HCT116 (cell line): ENCODE measurements at regions not wholly inside any gene's neighbourhood (a gene's known extent, or its start where the extent isn't known, plus 50 kb on each side); places are given as distances from the start of the nearest gene placed in this dataset.
A peak's percentile ranks its signal among the peaks of the same experiment; 100 is the strongest.

Experiments used
- ATAC-seq: fragments of 200-7000 bp; cut with Tn5 transposase; 2 replicates; pipeline ENCODE4 v1.9.1; 2020; ENCODE audit warnings: mild to moderate bottlenecking, moderate library complexity
- BruUV-seq: library from RNA; stranded (reverse); fragments of 400-500 nt; replicated peaks from 2 replicates; lab custom pipeline; 2021; lab: Mats Ljungman, UMichigan
- CTCF ChIA-PET: fragments of 300-600 bp; sonication (Branson Sonifier 250); formaldehyde crosslinking; loops from one replicate; lab custom pipeline; 2021; ENCODE audit warnings: antibody characterized with exemption; lab: Charles Lee
- POLR2A ChIA-PET: fragments of 300-600, 350-600 bp; sonication (Branson Sonifier 250); formaldehyde crosslinking; loops from one replicate; lab custom pipeline; 2021; ENCODE audit warnings: antibody characterized with exemption; lab: Charles Lee
- RAD21 ChIA-PET, 2 experiments: fragments of 300-600 bp; sonication (Branson Sonifier 250); formaldehyde crosslinking; loops; one replicate each; lab custom pipeline; 2023; ENCODE audit warnings: low total read pairs in 2 of 2; ENCODE audit not compliant: uncharacterized antibody in 2 of 2, unreplicated experiment in 2 of 2, low non-redundant PET in 1 of 2; lab: Charles Lee
- DNase-seq: peaks from one replicate; pipeline ENCODE4 v3.0.0-alpha.2; 2010; ENCODE audit warnings: low read depth, low spot score
- H2AFZ ChIP-seq: fragments of 200-600 bp; shearing (Covaris generic), sonication (generic); 2 replicates; pipeline ENCODE4 v1.6.1; 2017; ENCODE audit warnings: low read depth, mixed run types, mixed read lengths, antibody characterized with exemption, low read length; ENCODE audit not compliant: poor library complexity, severe bottlenecking
- H3K27ac ChIP-seq: 2 replicates; pipeline ENCODE4 v1.5.1; 2012; ENCODE audit warnings: low read depth, low read length
- H3K27me3 ChIP-seq: fragments of 200-600 bp; sonication (generic); 2 replicates; pipeline ENCODE4 v1.6.1; 2016; ENCODE audit warnings: mixed run types, low read length, mixed read lengths; ENCODE audit not compliant: insufficient read depth
- H3K36me3 ChIP-seq, 2 experiments: fragments of 200-500 bp in 1 of 2; fragments of 200-600 bp in 1 of 2; sonication (Bioruptor generic) in 1 of 2; sonication (generic) in 1 of 2; 2 replicates each; pipeline versions ENCODE4 v1.5.1 to v1.6.1; 2014 to 2016; ENCODE audit warnings: low read length in 2 of 2, inconsistent platforms in 1 of 2, mixed read lengths in 1 of 2, mixed run types in 1 of 2; ENCODE audit not compliant: insufficient read depth in 2 of 2, control insufficient read depth in 1 of 2
- H3K4me1 ChIP-seq, 2 experiments: fragments of 200-600 bp in 1 of 2; sonication (generic) in 1 of 2; 2 replicates each; pipeline versions ENCODE4 v1.5.1 to v1.6.1; 2012 to 2017; ENCODE audit warnings: low read length in 2 of 2, inconsistent platforms in 1 of 2, mild to moderate bottlenecking in 1 of 2, mixed read lengths in 1 of 2, mixed run types in 1 of 2, moderate library complexity in 1 of 2; ENCODE audit not compliant: insufficient read depth in 2 of 2, control insufficient read depth in 1 of 2
- H3K4me2 ChIP-seq: fragments of 200-600 bp; sonication (generic); 2 replicates; pipeline ENCODE4 v1.6.1; 2017; ENCODE audit warnings: mixed run types, low read length, mixed read lengths
- H3K4me3 ChIP-seq, 2 experiments: fragments of 200-600 bp in 1 of 2; sonication (generic) in 1 of 2; replicated peaks in 1 of 2; 2 replicates each; pipeline ENCODE4 v1.5.1; 2011 to 2016; ENCODE audit warnings: low read length in 2 of 2, control low read depth in 1 of 2, low read depth in 1 of 2, mild to moderate bottlenecking in 1 of 2, mixed read lengths in 1 of 2, mixed run types in 1 of 2
- H3K79me2 ChIP-seq: fragments of 200-600 bp; sonication (generic); 2 replicates; pipeline ENCODE4 v1.6.1; 2017; ENCODE audit warnings: mild to moderate bottlenecking, mixed run types, low read length, moderate library complexity, mixed read lengths; ENCODE audit not compliant: insufficient read depth
- H3K9ac ChIP-seq: fragments of 200-600 bp; sonication (generic); 2 replicates; pipeline ENCODE4 v1.6.1; 2016; ENCODE audit warnings: low read length, mixed read lengths
- H3K9me2 ChIP-seq: fragments of 200-600 bp; sonication (generic), shearing (Covaris generic); 2 replicates; pipeline ENCODE4 v1.6.1; 2017; ENCODE audit warnings: mixed run types, mild to moderate bottlenecking, moderate library complexity; ENCODE audit not compliant: insufficient read depth
- H3K9me3 ChIP-seq, 2 experiments: fragments of 200-500 bp in 1 of 2; fragments of 200-600 bp in 1 of 2; sonication (Bioruptor generic) in 1 of 2; sonication (generic) in 1 of 2; 2 replicates each; pipeline ENCODE4 v1.6.1; 2014 to 2017; ENCODE audit warnings: low read length in 2 of 2, mixed read lengths in 2 of 2, inconsistent platforms in 1 of 2, low read depth in 1 of 2, mild to moderate bottlenecking in 1 of 2, mixed run types in 1 of 2, moderate library complexity in 1 of 2; ENCODE audit not compliant: control insufficient read depth in 1 of 2, insufficient read depth in 1 of 2
- H4K20me1 ChIP-seq: fragments of 200-600 bp; sonication (generic), shearing (Covaris generic); 2 replicates; pipeline ENCODE4 v1.6.1; 2017; ENCODE audit warnings: mixed run types, mild to moderate bottlenecking, moderate library complexity; ENCODE audit not compliant: insufficient read depth
- ATF3 ChIP-seq: IDR thresholded peaks from 2 replicates; pipeline ENCODE4 v1.6.1; 2012
- CEBPB ChIP-seq: IDR thresholded peaks from 2 replicates; pipeline ENCODE4 v1.6.1; 2012; ENCODE audit warnings: low read depth
- CTCF ChIP-seq, 3 experiments: fragments of 200-600 bp in 1 of 3; sonication (generic) in 1 of 3; IDR thresholded peaks in 2 of 3; conservative IDR thresholded peaks in 1 of 3; 2 replicates each; pipeline ENCODE4 v1.5.1; 2012 to 2017; ENCODE audit warnings: low read depth in 2 of 3, low read length in 2 of 3, antibody characterized with exemption in 1 of 3, borderline replicate concordance in 1 of 3, control low read depth in 1 of 3, mild to moderate bottlenecking in 1 of 3, mixed read lengths in 1 of 3, mixed run types in 1 of 3, moderate library complexity in 1 of 3; ENCODE audit not compliant: insufficient read depth in 1 of 3
- EZH2phosphoT487 ChIP-seq: fragments of 200-600 bp; IDR thresholded peaks from 2 replicates; pipeline ENCODE4 v1.6.1; 2018; ENCODE audit warnings: antibody characterized with exemption, borderline replicate concordance
- FOSL1 ChIP-seq: IDR thresholded peaks from 2 replicates; pipeline ENCODE4 v1.6.1; 2012; ENCODE audit warnings: low read depth
- MAX ChIP-seq: IDR thresholded peaks from 2 replicates; pipeline ENCODE4 v1.6.1; 2012
- POLR2A ChIP-seq: IDR thresholded peaks from 2 replicates; pipeline ENCODE4 v1.7.0; 2011; ENCODE audit warnings: borderline replicate concordance; ENCODE audit not compliant: insufficient read depth, insufficient read length; ENCODE audit errors: extremely low read depth
- RAD21 ChIP-seq: IDR thresholded peaks from 2 replicates; pipeline ENCODE4 v1.6.1; 2012; ENCODE audit warnings: low read depth, mild to moderate bottlenecking
- SP1 ChIP-seq: IDR thresholded peaks from 2 replicates; pipeline ENCODE4 v1.6.1; 2012; ENCODE audit warnings: low read depth
- ZBTB33 ChIP-seq: IDR thresholded peaks from 2 replicates; pipeline ENCODE4 v1.6.1; 2011; ENCODE audit warnings: mild to moderate bottlenecking, low read length, moderate library complexity; ENCODE audit not compliant: insufficient replicate concordance; ENCODE audit errors: extremely low read depth
- intact Hi-C: fragments of 100-400 bp; cut with micrococcal nuclease; formaldehyde crosslinking; loops from 2 replicates; pipeline ENCODE4 v1.10.0; 2022

GRCh38 chr13:76473552-76474134, 412.6 kb downstream of the KCTD12 start:
- Histone ChIP-seq H3K9me3 (no peaks in the 10 kb centered on the region), H3K27ac (no peak overlapping the region), H3K36me3 (no peaks in the 10 kb centered on the region), H3K9me2 (no peaks in the 10 kb centered on the region), H2AFZ (no peak overlapping the region), H3K4me3 (no peak overlapping the region), H3K4me2 (no peak overlapping the region), H3K27me3 (no peaks in the 10 kb centered on the region), H3K79me2 (no peaks in the 10 kb centered on the region), H3K4me1 (no peaks in the 10 kb centered on the region), H3K9ac (no peak overlapping the region), H4K20me1 (no peaks in the 10 kb centered on the region)
- ATAC-seq (peak; percentile 100), DNase-seq (peak; percentile 75)
- CTCF ChIA-PET, result interaction anchor here (1.0 to 1.1 kb wide), 2 partner anchors 434 to 778 kb away, joined by 6 to 9 read pairs; no protein-coding TSS in a partner anchor
- intact Hi-C loops, result loop anchor here (1.0 to 10.0 kb wide), 8 partner anchors 430 to 1001 kb away; no protein-coding TSS in a partner anchor
- TF ChIP-seq RAD21 (peak; percentile 82), CTCF (IDR thresholded peaks at IDR 0.05 in 2 of 3, conservative IDR thresholded peaks at IDR 0.05 in 1 of 3; ENCODE audit: borderline replicate concordance in 1 of 3, insufficient read depth in 1 of 3, low read depth in 2 of 3, low read length in 2 of 3) (peak; percentile 68 to 80 (median 69)), POLR2A (no peak), ZBTB33 (no peak), ATF3 (no peak), CEBPB (no peak), MAX (no peak), EZH2phosphoT487 (no peak), FOSL1 (no peak), SP1 (no peak)
- POLR2A ChIA-PET, result no interaction called here
- BruUV-seq, result no TSS peak
- RAD21 ChIA-PET, result no interaction called here
